ENCODE measurements at regions not wholly inside any gene's neighbourhood (a gene's known extent, or its start where the extent isn't known, plus 50 kb on each side); places are given as distances from the start of the nearest gene placed in this dataset.

- Histone ChIP-seq H3K4me3 (ENCODE audit: control extremely low read depth in 1 of 5, extremely low read depth in 1 of 5, insufficient read depth in 1 of 5, low read depth in 2 of 5, low read length in 4 of 5) (no peak overlapping the region), H3K4me2 (replicated peaks; ENCODE audit: low read depth, low read length, poor library complexity, severe bottlenecking) (no peak overlapping the region), H3K79me2 (ENCODE audit: control insufficient read depth, insufficient read depth, low read length) (no peaks in the 10 kb centered on the region), H3K27ac (ENCODE audit: low read length in 2 of 2) (no peak overlapping the region), H2AFZ (ENCODE audit: insufficient read depth, low read depth, low read length, poor library complexity, severe bottlenecking) (no peak overlapping the region), H4K20me1 (ENCODE audit: control insufficient read depth, insufficient read depth, low read length, poor library complexity, severe bottlenecking) (no peaks in the 10 kb centered on the region), H3K27me3 (replicated peaks in 1 of 4; ENCODE audit: control extremely low read depth in 1 of 4, control insufficient read depth in 3 of 4, insufficient read depth in 4 of 4, low read length in 3 of 4) (no peaks in the 10 kb centered on the region), H3K36me3 (replicated peaks in 1 of 2; ENCODE audit: control extremely low read depth in 1 of 2, control insufficient read depth in 1 of 2, extremely low read depth in 1 of 2, insufficient read depth in 2 of 2, low read length in 1 of 2) (no peaks in the 10 kb centered on the region), H3K9me3 (ENCODE audit: control extremely low read depth in 1 of 3, control insufficient read depth in 2 of 3, insufficient read depth in 1 of 3, low read length in 2 of 3) (peaks cover 0 to 4% (median 2%) of the 10 kb centered on the region in 3 donors), H3K4me1 (ENCODE audit: control insufficient read depth in 2 of 2, insufficient read depth in 2 of 2, low read length in 2 of 2) (no peaks in the 10 kb centered on the region), H3K9ac (ENCODE audit: low read length) (no peak overlapping the region)
- Mint-ChIP-seq H3K27me3 (no peaks in the 10 kb centered on the region), H3K9me3 (ENCODE audit: insufficient read depth) (peaks cover 3% of the 10 kb centered on the region), H3K4me3 (no peak overlapping the region), H3K27ac (no peak overlapping the region), H3K4me1 (no peaks in the 10 kb centered on the region)
- CTCF ChIA-PET, result no interaction called here
- WGBS (ENCODE audit: insufficient coverage), result 96% methylated on average over 2 of the region's 5 CpGs
- DNase-seq, result no peak
- POLR2A ChIA-PET, result no interaction called here
- TF ChIP-seq EZH2 (IDR thresholded peaks at IDR 0.05; ENCODE audit: borderline replicate concordance, insufficient read depth, low read depth, low read length, poor library complexity, severe bottlenecking), result no peak
- no peak for TF ChIP-seq CTCF (IDR thresholded peaks at IDR 0.05)
- intact Hi-C loops (cut with micrococcal nuclease), result no loop called here
- no peak for ATAC-seq (ENCODE audit: low read depth)
Observed at GRCh38 chr13:50326811-50327210, 311.6 kb downstream of the KCNRG start.

- H3K4me3 ChIP-seq (ENCODE audit: control extremely low read depth in 1 of 5, extremely low read depth in 1 of 5, insufficient read depth in 1 of 5, low read depth in 2 of 5, low read length in 4 of 5), result no peak overlapping the region
- CTCF ChIA-PET, result interaction anchor here (0.6 to 1.5 kb wide), 2 partner anchors 13 to 173 kb away, joined by 3 to 5 read pairs; no protein-coding TSS in a partner anchor
- H3K36me3 ChIP-seq (replicated peaks in 1 of 2; ENCODE audit: control extremely low read depth in 1 of 2, control insufficient read depth in 1 of 2, extremely low read depth in 1 of 2, insufficient read depth in 2 of 2, low read length in 1 of 2), result no peaks in the 10 kb centered on the region
- H4K20me1 ChIP-seq (ENCODE audit: control insufficient read depth, insufficient read depth, low read length, poor library complexity, severe bottlenecking), result no peaks in the 10 kb centered on the region
- no peak for ATAC-seq (ENCODE audit: low read depth)
- no peak overlapping the region for H3K9ac ChIP-seq (ENCODE audit: low read length)
- no peak overlapping the region for H3K27ac ChIP-seq (ENCODE audit: low read length in 2 of 2)
- no peak overlapping the region for H3K27ac Mint-ChIP-seq
- no peak for DNase-seq
- no peaks in the 10 kb centered on the region for H3K27me3 Mint-ChIP-seq
- no peaks in the 10 kb centered on the region for H3K9me3 Mint-ChIP-seq (ENCODE audit: insufficient read depth)
- H3K27me3 ChIP-seq (replicated peaks in 1 of 4; ENCODE audit: control extremely low read depth in 1 of 4, control insufficient read depth in 3 of 4, insufficient read depth in 4 of 4, low read length in 3 of 4), result no peaks in the 10 kb centered on the region
- H3K79me2 ChIP-seq (ENCODE audit: control insufficient read depth, insufficient read depth, low read length), result no peaks in the 10 kb centered on the region
- intact Hi-C loops (cut with micrococcal nuclease), result no loop called here
- H3K4me2 ChIP-seq (replicated peaks; ENCODE audit: low read depth, low read length, poor library complexity, severe bottlenecking), result no peak overlapping the region
- TF ChIP-seq EZH2 (IDR thresholded peaks at IDR 0.05; ENCODE audit: borderline replicate concordance, insufficient read depth, low read depth, low read length, poor library complexity, severe bottlenecking) (no peak), CTCF (IDR thresholded peaks at IDR 0.05) (no peak)
- no peaks in the 10 kb centered on the region for H3K4me1 ChIP-seq (ENCODE audit: control insufficient read depth in 2 of 2, insufficient read depth in 2 of 2, low read length in 2 of 2)
- H3K9me3 ChIP-seq (ENCODE audit: control extremely low read depth in 1 of 3, control insufficient read depth in 2 of 3, insufficient read depth in 1 of 3, low read length in 2 of 3), result no peaks in the 10 kb centered on the region
- H3K4me3 Mint-ChIP-seq, result no peak overlapping the region
- POLR2A ChIA-PET, result interaction anchor here (1.7 kb wide), 1 partner anchor 89 kb away, joined by 6 read pairs; no protein-coding TSS in a partner anchor
- H3K4me1 Mint-ChIP-seq, result no peaks in the 10 kb centered on the region
- 95% methylated on average over 9 of the region's 9 CpGs for WGBS (ENCODE audit: insufficient coverage)
- no peak overlapping the region for H2AFZ ChIP-seq (ENCODE audit: insufficient read depth, low read depth, low read length, poor library complexity, severe bottlenecking)
Observed at GRCh38 chr13:50334115-50334778, 319.0 kb downstream of the KCNRG start.
